Peyer's patch (tissue), 4 donors: ENCODE measurements at regions not wholly inside any gene's neighbourhood (a gene's known extent, or its start where the extent isn't known, plus 50 kb on each side); places are given as distances from the start of the nearest gene placed in this dataset.

Source experiments
- DNase-seq, 3 donors: peaks; one replicate each; pipeline ENCODE4 v3.0.0-alpha.2; 2017 to 2019
- H3K27ac ChIP-seq, 4 donors: fragments of 200-600 bp; sonication (generic); one replicate each; pipeline ENCODE4 v1.5.1; 2016 to 2019
- H3K27me3 ChIP-seq, 2 donors: fragments of 200-600 bp; sonication (generic); one replicate each; pipeline ENCODE4 v1.5.1; 2019
- H3K36me3 ChIP-seq, 3 donors: fragments of 200-600 bp; sonication (generic); one replicate each; pipeline ENCODE4 v1.5.1; 2016 to 2019
- H3K4me1 ChIP-seq, 4 donors: fragments of 200-600 bp; sonication (generic); one replicate each; pipeline ENCODE4 v1.5.1; 2016 to 2019
- H3K4me3 ChIP-seq, 4 donors: fragments of 200-600 bp; sonication (generic); 1 replicate in 3 of 4; 2 replicates in 1 of 4; pipeline ENCODE4 v1.5.1; 2016 to 2019; ENCODE audit warnings: mild to moderate bottlenecking in 1 of 4
- H3K9me3 ChIP-seq, 4 donors: fragments of 200-600 bp; sonication (generic); one replicate each; pipeline ENCODE4 v1.5.1; 2016 to 2019; ENCODE audit warnings: mild to moderate bottlenecking in 1 of 4
- POLR2A ChIP-seq, 2 donors: fragments of 450-650 bp; IDR thresholded peaks; one replicate each; pipeline ENCODE4 v1.5.1; 2017; ENCODE audit warnings: antibody characterized with exemption in 2 of 2, mild to moderate bottlenecking in 2 of 2, moderate library complexity in 2 of 2
- TF ChIP-seq, protein P1 (sequence below), 6 experiments: fragments of 450-650 bp in 4 of 6; fragments of 200-600 bp in 2 of 6; sonication (generic) in 1 of 6; IDR thresholded peaks; one replicate each; pipeline ENCODE4 v1.5.1; 2017 to 2019; ENCODE audit warnings: antibody characterized with exemption in 6 of 6, mild to moderate bottlenecking in 3 of 6, moderate library complexity in 1 of 6

DNA sequence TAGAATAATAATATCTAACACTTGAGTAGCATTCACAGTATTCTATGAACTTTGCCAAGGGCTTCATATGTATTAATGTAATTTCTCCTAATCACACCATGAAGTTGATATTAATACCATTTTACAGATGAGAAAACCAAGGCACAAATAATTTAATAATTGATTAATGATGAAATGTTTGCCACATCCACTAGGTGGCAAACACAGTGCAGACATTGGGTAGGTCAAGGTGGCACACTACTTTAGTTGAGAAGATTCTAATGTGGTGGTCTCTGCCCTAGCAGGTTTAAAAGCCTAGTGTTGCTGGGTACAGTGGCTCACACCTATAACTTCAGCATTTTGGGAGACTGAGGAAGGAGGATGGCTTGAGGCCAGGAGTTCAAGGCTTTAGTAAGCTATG is 412.4 kb downstream of the SUCLA2 start:
- no peak for TF ChIP-seq POLR2A (IDR thresholded peaks at IDR 0.05)
- TF ChIP-seq, protein P1, sequence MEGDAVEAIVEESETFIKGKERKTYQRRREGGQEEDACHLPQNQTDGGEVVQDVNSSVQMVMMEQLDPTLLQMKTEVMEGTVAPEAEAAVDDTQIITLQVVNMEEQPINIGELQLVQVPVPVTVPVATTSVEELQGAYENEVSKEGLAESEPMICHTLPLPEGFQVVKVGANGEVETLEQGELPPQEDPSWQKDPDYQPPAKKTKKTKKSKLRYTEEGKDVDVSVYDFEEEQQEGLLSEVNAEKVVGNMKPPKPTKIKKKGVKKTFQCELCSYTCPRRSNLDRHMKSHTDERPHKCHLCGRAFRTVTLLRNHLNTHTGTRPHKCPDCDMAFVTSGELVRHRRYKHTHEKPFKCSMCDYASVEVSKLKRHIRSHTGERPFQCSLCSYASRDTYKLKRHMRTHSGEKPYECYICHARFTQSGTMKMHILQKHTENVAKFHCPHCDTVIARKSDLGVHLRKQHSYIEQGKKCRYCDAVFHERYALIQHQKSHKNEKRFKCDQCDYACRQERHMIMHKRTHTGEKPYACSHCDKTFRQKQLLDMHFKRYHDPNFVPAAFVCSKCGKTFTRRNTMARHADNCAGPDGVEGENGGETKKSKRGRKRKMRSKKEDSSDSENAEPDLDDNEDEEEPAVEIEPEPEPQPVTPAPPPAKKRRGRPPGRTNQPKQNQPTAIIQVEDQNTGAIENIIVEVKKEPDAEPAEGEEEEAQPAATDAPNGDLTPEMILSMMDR (IDR thresholded peaks at IDR 0.05): no peak
- Histone ChIP-seq H3K4me1 (no peaks in the 10 kb centered on the region), H3K36me3 (no peaks in the 10 kb centered on the region), H3K4me3 (no peak overlapping the region), H3K9me3 (no peaks in the 10 kb centered on the region), H3K27me3 (no peaks in the 10 kb centered on the region), H3K27ac (no peak overlapping the region)
- no peak for DNase-seq

DNA sequence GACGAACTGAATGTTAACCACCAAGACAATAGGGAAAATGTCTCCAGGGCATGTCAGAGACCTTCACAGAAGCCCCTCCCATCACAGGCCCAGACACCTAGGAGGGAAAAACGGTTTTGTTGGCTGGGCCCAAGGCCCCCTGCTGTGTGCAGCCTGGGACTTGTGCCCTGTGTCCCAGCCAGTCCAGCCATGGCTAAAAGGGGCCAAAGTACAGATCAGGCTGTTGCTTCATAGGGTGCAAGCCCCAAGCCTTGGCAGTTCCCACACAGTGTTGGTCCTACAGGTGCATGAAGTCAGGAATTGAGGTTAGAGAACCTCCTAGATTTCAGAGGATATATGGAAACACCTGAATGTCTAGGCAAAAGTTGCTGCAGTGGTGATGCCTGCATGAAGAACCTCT is 428.7 kb downstream of the SUCLA2 start:
- H3K9me3 ChIP-seq: peaks cover 0 to 19% (median 5%) of the 10 kb centered on the region in 4 donors
- TF ChIP-seq, protein P1 (IDR thresholded peaks at IDR 0.05): no peak
- TF ChIP-seq POLR2A (IDR thresholded peaks at IDR 0.05): no peak
- H3K27me3 ChIP-seq: no peaks in the 10 kb centered on the region
- no peaks in the 10 kb centered on the region for H3K36me3 ChIP-seq
- DNase-seq: no peak
- no peak overlapping the region for H3K4me3 ChIP-seq
- H3K27ac ChIP-seq: no peak overlapping the region
- no peaks in the 10 kb centered on the region for H3K4me1 ChIP-seq

DNA sequence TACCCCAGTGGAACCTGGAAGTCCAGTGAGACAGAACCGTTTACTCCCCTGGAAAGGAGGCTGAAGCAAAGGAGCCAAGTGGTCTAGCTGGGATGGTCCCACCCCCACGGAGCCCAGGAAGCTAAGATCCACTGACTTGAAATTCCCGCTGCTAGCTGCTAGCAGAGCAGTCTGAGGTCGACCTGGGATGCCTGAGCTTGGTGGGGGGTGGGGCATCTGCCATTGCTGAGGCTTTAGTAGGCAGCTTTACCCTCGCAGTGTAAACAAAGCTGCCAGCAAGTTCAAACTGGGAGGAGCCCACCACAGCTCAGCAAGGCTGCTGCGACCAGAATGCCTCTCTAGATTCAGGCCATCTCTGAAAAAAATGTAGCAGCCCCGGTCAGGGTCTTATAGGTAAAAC is 437.0 kb downstream of the SUCLA2 start:
- Histone ChIP-seq H3K4me3 (no peak overlapping the region), H3K27me3 (no peaks in the 10 kb centered on the region), H3K27ac (no peak overlapping the region), H3K36me3 (no peaks in the 10 kb centered on the region), H3K4me1 (no peaks in the 10 kb centered on the region), H3K9me3 (no peaks in the 10 kb centered on the region)
- no peak for TF ChIP-seq POLR2A (IDR thresholded peaks at IDR 0.05)
- TF ChIP-seq, protein P1 (IDR thresholded peaks at IDR 0.05): no peak
- DNase-seq: no peak

DNA sequence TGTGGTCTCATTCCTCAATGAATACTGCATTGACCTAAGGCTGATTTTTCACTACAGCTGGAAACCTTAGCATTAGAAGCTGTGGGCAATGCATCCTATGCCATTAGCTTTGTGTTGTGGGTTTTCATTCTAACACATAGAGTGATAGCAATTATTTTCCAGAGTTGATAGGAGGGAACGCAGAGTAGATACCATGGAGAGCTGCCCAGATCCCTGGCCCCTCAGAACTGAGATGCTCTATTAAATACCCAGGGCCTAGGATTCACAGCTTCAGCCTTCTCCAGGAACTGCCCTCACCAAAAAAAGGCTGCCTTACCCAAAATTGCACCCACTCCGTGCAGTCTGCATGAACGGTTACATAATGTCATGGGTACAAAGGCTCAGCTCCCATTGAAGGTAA is 444.4 kb downstream of the SUCLA2 start:
- Histone ChIP-seq H3K27ac (no peak overlapping the region), H3K27me3 (no peaks in the 10 kb centered on the region), H3K4me3 (no peak overlapping the region), H3K4me1 (no peaks in the 10 kb centered on the region), H3K9me3 (no peaks in the 10 kb centered on the region), H3K36me3 (no peaks in the 10 kb centered on the region)
- no peak for DNase-seq
- no peak for TF ChIP-seq POLR2A (IDR thresholded peaks at IDR 0.05)
- TF ChIP-seq, protein P1 (IDR thresholded peaks at IDR 0.05): no peak

DNA sequence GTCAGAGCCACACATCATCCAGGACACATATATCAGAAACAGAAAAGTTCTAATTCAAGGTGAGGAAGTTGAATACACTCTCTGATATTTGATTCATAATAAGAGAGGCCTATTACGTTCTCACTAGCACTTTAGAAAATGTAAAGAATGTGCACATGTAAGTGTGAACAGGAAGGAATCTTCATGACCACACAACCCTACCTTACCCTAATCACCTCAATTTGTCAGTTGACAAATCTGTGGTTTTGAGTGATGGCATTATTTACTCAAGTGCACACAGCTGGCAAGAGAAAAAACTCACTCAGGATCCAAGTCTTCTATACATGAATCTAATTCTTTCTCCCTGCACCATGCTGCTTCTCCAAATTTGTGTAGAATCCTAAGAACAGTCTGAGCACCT is 445.8 kb downstream of the SUCLA2 start:
- no peak overlapping the region for H3K27ac ChIP-seq
- TF ChIP-seq, protein P1 (IDR thresholded peaks at IDR 0.05): no peak
- H3K9me3 ChIP-seq: no peaks in the 10 kb centered on the region
- H3K4me1 ChIP-seq: no peaks in the 10 kb centered on the region
- H3K36me3 ChIP-seq: no peaks in the 10 kb centered on the region
- H3K27me3 ChIP-seq: no peaks in the 10 kb centered on the region
- no peak overlapping the region for H3K4me3 ChIP-seq
- no peak for DNase-seq

DNA sequence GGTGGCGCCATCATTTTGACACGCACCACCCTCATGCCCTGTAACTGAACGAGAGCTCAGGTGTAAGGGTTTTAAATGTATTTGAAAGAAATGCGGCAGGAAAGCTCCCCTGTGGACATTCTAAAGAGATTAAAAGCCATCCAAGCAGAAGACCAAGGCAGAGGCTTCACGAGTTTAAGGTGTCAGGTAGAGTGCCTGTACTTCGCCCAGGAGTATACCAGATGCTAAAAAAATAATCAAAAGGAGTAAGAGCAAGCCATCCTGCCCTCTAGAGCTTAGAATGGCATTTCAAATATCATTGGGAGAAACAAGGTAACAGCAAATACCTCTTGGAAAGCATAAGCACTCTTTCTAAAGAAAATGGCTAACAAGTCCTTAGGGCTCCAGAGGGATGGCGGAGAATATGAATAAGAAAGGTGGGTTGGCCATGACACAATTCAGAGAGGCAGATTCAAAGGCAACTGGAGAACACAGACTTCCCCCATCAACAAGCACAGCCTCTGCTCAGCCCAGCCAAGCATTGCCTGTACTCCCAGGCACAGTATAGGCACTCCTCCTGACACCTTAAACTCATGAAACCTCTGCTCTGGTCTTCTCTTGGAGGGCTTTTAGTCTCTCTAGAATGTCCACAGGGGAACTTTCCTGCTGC is 447.6 kb downstream of the SUCLA2 start:
- TF ChIP-seq POLR2A (IDR thresholded peaks at IDR 0.05): no peak
- TF ChIP-seq, protein P1 (IDR thresholded peaks at IDR 0.05): no peak

More for the DNA sequence above, 447.6 kb downstream of the SUCLA2 start:
- Histone ChIP-seq H3K36me3 (no peaks in the 10 kb centered on the region), H3K9me3 (no peaks in the 10 kb centered on the region), H3K4me3 (no peak overlapping the region), H3K4me1 (no peaks in the 10 kb centered on the region), H3K27me3 (no peaks in the 10 kb centered on the region), H3K27ac (no peak overlapping the region)
- no peak for DNase-seq
